ENCODE measurements at regions not wholly inside any gene's neighbourhood (a gene's known extent, or its start where the extent isn't known, plus 50 kb on each side); places are given as distances from the start of the nearest gene placed in this dataset.

DNA sequence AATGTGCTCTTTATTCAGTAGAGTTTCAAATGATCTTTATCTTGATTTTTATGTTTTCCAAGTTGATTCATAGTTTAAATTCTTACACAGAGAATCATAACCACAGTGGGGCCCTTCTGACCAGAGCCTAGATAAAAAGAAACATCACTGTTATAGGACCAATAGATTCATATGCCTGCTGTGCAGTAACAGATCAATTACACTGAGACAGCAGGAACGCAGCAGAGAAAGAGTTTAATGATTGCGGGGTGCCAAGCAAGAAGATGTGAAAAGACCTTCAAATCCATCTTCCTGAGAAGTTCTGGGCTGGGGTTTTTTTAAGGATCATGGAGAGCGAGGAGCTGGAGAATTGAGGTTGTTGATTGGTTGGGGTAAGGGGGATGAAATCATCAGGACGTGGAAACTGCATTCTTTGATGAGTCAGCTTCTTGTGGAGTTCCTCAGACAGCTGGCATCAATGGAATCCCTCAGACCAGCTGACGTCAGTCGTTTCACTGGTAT lies 346.6 kb downstream of the TBC1D4 start:
- in situ Hi-C loops (cut with MboI; ENCODE audit: low sequenced_read_pairs in 4 of 4) = no loop called here

DNA sequence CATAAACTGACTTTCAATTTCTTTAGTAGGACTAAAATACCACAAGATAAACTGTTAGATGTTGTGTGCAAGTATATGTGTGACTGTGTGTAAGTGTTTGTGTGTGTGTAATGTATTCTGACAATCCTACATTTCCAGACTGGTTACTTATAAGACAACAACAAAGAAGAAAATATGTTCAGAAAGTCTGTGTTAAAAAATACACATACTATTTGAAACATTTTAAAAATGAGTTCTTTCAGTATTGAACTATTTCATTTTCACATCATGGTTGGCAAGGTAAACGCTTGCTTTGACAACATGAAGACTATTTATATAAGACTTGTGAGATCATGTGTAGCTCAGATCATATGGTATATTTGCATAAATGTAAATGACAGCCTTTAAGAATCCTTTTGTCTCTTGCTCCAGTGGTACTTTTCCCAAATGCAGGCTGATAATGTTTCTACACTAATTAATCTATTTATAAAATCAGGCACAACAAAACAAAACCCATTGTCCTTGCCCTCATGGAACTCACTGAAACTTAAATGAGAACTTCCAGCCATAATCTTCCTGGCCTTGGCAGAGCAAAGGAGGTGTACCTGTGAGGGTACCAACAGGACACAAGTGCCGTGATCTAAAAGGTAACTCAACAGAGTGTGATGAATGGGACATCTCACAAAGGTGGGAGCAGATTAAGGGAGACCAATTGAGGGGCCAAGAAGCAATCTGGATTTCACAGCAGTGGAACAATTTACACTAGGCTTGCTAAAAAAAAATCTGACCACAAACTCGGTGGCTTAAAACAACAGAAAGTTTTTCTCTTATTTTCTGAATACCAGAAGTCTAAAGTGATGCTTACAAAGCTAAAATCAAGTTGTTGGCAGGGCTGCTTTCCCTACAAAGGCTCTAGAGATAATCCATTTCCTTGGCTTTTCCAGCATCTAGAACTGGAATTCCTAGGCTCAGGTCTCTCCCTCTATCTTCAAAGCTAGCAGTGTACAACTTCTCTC lies 349.0 kb downstream of the TBC1D4 start:
- H3K4me1 ChIP-seq = no peaks in the 10 kb centered on the region
- H3K27me3 ChIP-seq = no peaks in the 10 kb centered on the region
- no peak overlapping the region for H3K4me3 ChIP-seq
- intact Hi-C loops (cut with DNase I; ENCODE audit: low total_unique reads) = no loop called here
- in situ Hi-C loops (cut with MboI; ENCODE audit: low sequenced_read_pairs in 4 of 4) = no loop called here
- TF ChIP-seq CTCF (IDR thresholded peaks at IDR 0.05 in 4 of 5, conservative IDR thresholded peaks at IDR 0.05 in 1 of 5) = no peak
- no peak for TF ChIP-seq POLR2A (IDR thresholded peaks at IDR 0.05)
- DNase-seq = no peak
- no peak for ATAC-seq
- no peaks in the 10 kb centered on the region for H3K9me3 ChIP-seq
- no peaks in the 10 kb centered on the region for H3K36me3 ChIP-seq
- no peak overlapping the region for H3K27ac ChIP-seq

More for the DNA sequence above, 346.6 kb downstream of the TBC1D4 start:
- H3K9me3 ChIP-seq = no peaks in the 10 kb centered on the region
- no peak for TF ChIP-seq POLR2A (IDR thresholded peaks at IDR 0.05)
- TF ChIP-seq CTCF (IDR thresholded peaks at IDR 0.05 in 4 of 5, conservative IDR thresholded peaks at IDR 0.05 in 1 of 5) = no peak
- no peaks in the 10 kb centered on the region for H3K4me1 ChIP-seq
- H3K36me3 ChIP-seq = no peaks in the 10 kb centered on the region
- H3K27me3 ChIP-seq = no peaks in the 10 kb centered on the region
- no peak for ATAC-seq
- DNase-seq = no peak
- no peak overlapping the region for H3K4me3 ChIP-seq
- no peak overlapping the region for H3K27ac ChIP-seq
- intact Hi-C loops (cut with DNase I; ENCODE audit: low total_unique reads) = no loop called here

- Histone ChIP-seq H3K4me1 (no peaks in the 10 kb centered on the region), H3K9me3 (no peaks in the 10 kb centered on the region), H3K27me3 (no peaks in the 10 kb centered on the region), H3K4me3 (no peak overlapping the region), H3K36me3 (no peaks in the 10 kb centered on the region), H3K27ac (no peak overlapping the region)
- no peak for ATAC-seq
- intact Hi-C loops (cut with DNase I; ENCODE audit: low total_unique reads) = no loop called here
- in situ Hi-C loops (cut with MboI; ENCODE audit: low sequenced_read_pairs in 4 of 4) = no loop called here
- no peak for DNase-seq
- TF ChIP-seq CTCF (IDR thresholded peaks at IDR 0.05 in 4 of 5, conservative IDR thresholded peaks at IDR 0.05 in 1 of 5) = no peak
- TF ChIP-seq POLR2A (IDR thresholded peaks at IDR 0.05) = no peak
These were observed 352.6 kb downstream of the TBC1D4 start for GRCh38 chr13:75129331-75129730.

GRCh38 chr13:75124415-75124814 lies 357.6 kb downstream of the TBC1D4 start:
- in situ Hi-C loops (cut with MboI; ENCODE audit: low sequenced_read_pairs in 4 of 4) (no loop called here), intact Hi-C loops (cut with DNase I; ENCODE audit: low total_unique reads) (no loop called here)
- H3K4me1 ChIP-seq = no peaks in the 10 kb centered on the region
- H3K36me3 ChIP-seq = no peaks in the 10 kb centered on the region
- H3K27ac ChIP-seq = no peak overlapping the region
- H3K27me3 ChIP-seq = no peaks in the 10 kb centered on the region
- ATAC-seq (no peak), DNase-seq (no peak)
- H3K9me3 ChIP-seq = no peaks in the 10 kb centered on the region
- no peak overlapping the region for H3K4me3 ChIP-seq
- TF ChIP-seq CTCF (IDR thresholded peaks at IDR 0.05 in 4 of 5, conservative IDR thresholded peaks at IDR 0.05 in 1 of 5) (no peak), POLR2A (IDR thresholded peaks at IDR 0.05) (no peak)

All from gastrocnemius medialis (tissue), 4 donors.